Parathyroid adenoma (tissue), 2 donors: ENCODE measurements at regions not wholly inside any gene's neighbourhood (a gene's known extent, or its start where the extent isn't known, plus 50 kb on each side); places are given as distances from the start of the nearest gene placed in this dataset.

Experiments
- H2AFZ ChIP-seq: fragments of 300-600 bp; sonication (generic); one replicate; pipeline ENCODE4 v1.7.0; 2017; ENCODE audit warnings: antibody characterized with exemption, mild to moderate bottlenecking
- H3K27ac ChIP-seq: fragments of 300-600 bp; sonication (generic); one replicate; pipeline ENCODE4 v1.7.0; 2017
- H3K27me3 ChIP-seq: fragments of 300-600 bp; sonication (generic); one replicate; pipeline ENCODE4 v1.7.0; 2017; ENCODE audit warnings: low read length; ENCODE audit not compliant: control insufficient read depth, insufficient read depth
- H3K36me3 ChIP-seq: fragments of 300-600 bp; sonication (generic); one replicate; pipeline ENCODE4 v1.7.0; 2017; ENCODE audit warnings: low read length; ENCODE audit not compliant: control insufficient read depth, insufficient read depth
- H3K4me1 ChIP-seq: fragments of 300-600 bp; sonication (generic); one replicate; pipeline ENCODE4 v1.7.0; 2017; ENCODE audit warnings: control low read depth
- H3K4me2 ChIP-seq: fragments of 300-600 bp; sonication (generic); one replicate; pipeline ENCODE4 v1.7.0; 2017; ENCODE audit warnings: low read length
- H3K4me3 ChIP-seq: fragments of 300-600 bp; sonication (generic); one replicate; pipeline ENCODE4 v1.7.0; 2017; ENCODE audit warnings: low read depth, low read length
- H3K79me2 ChIP-seq: fragments of 300-600 bp; sonication (generic); one replicate; pipeline ENCODE4 v1.7.0; 2017; ENCODE audit warnings: control low read depth
- H3K9ac ChIP-seq: fragments of 300-600 bp; sonication (generic); one replicate; pipeline ENCODE4 v1.7.0; 2017; ENCODE audit warnings: mild to moderate bottlenecking
- H3K9me3 ChIP-seq: fragments of 300-600 bp; sonication (generic); one replicate; pipeline ENCODE4 v1.7.0; 2017; ENCODE audit warnings: low read length; ENCODE audit not compliant: control insufficient read depth
- TF ChIP-seq, protein P1 (sequence below): fragments of 300-600 bp; sonication (generic); IDR thresholded peaks from one replicate; pipeline ENCODE4 v1.7.0; 2017; ENCODE audit warnings: antibody characterized with exemption, mild to moderate bottlenecking
- donor health status: primary hyperparathyroidism.

DNA sequence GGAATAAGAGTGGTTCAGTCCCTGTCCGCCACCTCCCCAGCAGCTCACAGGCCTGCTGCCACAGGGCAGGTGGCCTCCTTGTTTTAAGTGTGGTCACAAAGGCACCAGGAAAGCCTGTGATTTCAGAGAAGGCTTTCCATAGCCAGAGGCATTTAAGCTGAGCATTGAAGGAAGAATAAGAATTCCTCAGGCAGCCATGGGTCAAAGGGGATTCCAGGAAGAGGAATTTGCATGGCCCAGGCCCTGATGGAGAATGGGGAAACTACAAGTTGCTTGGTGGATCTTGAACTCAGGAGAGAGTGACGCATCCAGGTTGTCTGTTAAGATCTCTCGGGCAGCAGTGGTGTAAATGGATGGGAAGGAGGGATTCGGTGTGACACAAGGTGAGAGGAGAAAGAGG, 66.7 kb downstream of the KLHDC7A start:
- TF ChIP-seq, protein P1, sequence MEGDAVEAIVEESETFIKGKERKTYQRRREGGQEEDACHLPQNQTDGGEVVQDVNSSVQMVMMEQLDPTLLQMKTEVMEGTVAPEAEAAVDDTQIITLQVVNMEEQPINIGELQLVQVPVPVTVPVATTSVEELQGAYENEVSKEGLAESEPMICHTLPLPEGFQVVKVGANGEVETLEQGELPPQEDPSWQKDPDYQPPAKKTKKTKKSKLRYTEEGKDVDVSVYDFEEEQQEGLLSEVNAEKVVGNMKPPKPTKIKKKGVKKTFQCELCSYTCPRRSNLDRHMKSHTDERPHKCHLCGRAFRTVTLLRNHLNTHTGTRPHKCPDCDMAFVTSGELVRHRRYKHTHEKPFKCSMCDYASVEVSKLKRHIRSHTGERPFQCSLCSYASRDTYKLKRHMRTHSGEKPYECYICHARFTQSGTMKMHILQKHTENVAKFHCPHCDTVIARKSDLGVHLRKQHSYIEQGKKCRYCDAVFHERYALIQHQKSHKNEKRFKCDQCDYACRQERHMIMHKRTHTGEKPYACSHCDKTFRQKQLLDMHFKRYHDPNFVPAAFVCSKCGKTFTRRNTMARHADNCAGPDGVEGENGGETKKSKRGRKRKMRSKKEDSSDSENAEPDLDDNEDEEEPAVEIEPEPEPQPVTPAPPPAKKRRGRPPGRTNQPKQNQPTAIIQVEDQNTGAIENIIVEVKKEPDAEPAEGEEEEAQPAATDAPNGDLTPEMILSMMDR = no peak

DNA sequence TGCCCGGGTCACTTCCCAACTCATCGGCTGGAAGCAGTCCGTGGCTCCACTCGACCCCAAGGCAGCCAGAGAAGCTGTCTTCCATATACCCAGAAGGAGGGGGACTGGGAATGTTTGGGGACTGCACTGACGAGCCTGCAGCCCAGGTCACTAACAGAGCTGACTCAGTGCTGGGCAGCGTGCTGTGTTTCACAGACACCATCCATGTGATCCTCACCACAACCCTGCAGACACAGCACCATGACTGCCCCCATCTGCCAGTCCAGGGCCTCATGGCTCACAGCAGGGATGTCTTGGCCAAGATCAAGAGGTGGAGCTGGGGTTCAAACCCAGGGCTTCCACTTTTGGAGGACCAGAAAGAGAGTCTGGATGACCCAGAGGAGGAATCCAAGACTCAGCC, 67.9 kb downstream of the KLHDC7A start:
- Histone ChIP-seq H3K9me3 (no peaks in the 10 kb centered on the region), H3K27ac (no peak overlapping the region), H3K4me3 (no peak overlapping the region), H3K36me3 (no peaks in the 10 kb centered on the region), H2AFZ (no peak overlapping the region), H3K4me1 (no peaks in the 10 kb centered on the region), H3K79me2 (no peaks in the 10 kb centered on the region), H3K27me3 (no peaks in the 10 kb centered on the region), H3K9ac (no peak overlapping the region), H3K4me2 (no peak overlapping the region)
- TF ChIP-seq, protein P1 = no peak

More for the DNA sequence above, 66.7 kb downstream of the KLHDC7A start:
- Histone ChIP-seq H3K79me2 (no peaks in the 10 kb centered on the region), H3K27me3 (no peaks in the 10 kb centered on the region), H2AFZ (no peak overlapping the region), H3K4me1 (no peaks in the 10 kb centered on the region), H3K36me3 (no peaks in the 10 kb centered on the region), H3K4me2 (no peak overlapping the region), H3K9me3 (no peaks in the 10 kb centered on the region), H3K4me3 (no peak overlapping the region), H3K27ac (no peak overlapping the region), H3K9ac (no peak overlapping the region)

DNA sequence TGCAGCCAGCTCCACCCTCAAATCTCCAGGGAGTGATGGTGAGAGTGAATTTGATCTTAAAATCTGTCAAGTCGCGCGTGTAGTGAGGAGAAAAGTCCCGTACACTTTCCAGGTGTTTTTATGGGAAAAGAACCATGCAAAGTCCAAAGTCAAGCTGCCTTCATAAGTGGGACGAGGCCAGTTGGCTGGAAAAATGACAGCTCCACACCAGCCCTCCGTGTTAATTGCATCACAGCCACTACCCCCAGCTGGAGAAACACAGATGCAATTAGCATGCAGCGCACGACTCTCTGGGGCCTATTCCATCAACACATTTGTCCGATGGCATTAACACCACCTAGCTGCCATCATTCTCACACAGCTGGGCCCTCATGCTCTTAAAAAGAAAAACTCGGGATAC, 68.4 kb downstream of the KLHDC7A start:
- Histone ChIP-seq H2AFZ (no peak overlapping the region), H3K27me3 (no peaks in the 10 kb centered on the region), H3K4me1 (no peaks in the 10 kb centered on the region), H3K4me2 (no peak overlapping the region), H3K4me3 (no peak overlapping the region), H3K36me3 (no peaks in the 10 kb centered on the region), H3K79me2 (no peaks in the 10 kb centered on the region), H3K9me3 (no peaks in the 10 kb centered on the region), H3K27ac (no peak overlapping the region), H3K9ac (no peak overlapping the region)
- TF ChIP-seq, protein P1 = no peak

DNA sequence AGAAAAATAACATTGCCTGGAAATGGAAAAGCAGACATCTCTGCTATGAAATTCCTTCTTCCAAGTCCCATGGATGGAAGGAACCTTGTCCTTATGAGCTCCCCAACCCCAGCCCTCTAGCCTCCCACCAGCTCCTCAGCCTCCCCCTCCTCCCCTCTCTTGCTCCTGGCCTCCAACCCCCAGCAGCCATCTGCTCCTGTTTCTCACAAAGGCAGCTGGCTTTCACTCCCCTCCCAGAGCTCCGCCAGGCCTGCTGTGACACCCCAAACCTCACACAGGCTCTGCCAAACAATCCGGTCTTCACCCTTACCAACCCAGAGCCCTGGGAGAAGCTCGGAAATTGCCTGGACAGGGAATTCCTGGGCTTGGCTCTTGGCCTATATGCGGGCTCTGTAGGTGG, 69.2 kb downstream of the KLHDC7A start:
- H3K27me3 ChIP-seq = no peaks in the 10 kb centered on the region
- no peak overlapping the region for H3K4me2 ChIP-seq
- H3K9ac ChIP-seq = no peak overlapping the region
- no peak overlapping the region for H3K27ac ChIP-seq
- no peaks in the 10 kb centered on the region for H3K9me3 ChIP-seq
- H3K79me2 ChIP-seq = no peaks in the 10 kb centered on the region
- H3K36me3 ChIP-seq = no peaks in the 10 kb centered on the region
- H3K4me1 ChIP-seq = no peaks in the 10 kb centered on the region
- TF ChIP-seq, protein P1 = no peak
- no peak overlapping the region for H3K4me3 ChIP-seq
- H2AFZ ChIP-seq = no peak overlapping the region

- Histone ChIP-seq H3K9ac (no peak overlapping the region), H3K4me1 (no peaks in the 10 kb centered on the region), H3K79me2 (no peaks in the 10 kb centered on the region), H2AFZ (no peak overlapping the region), H3K4me3 (no peak overlapping the region), H3K36me3 (no peaks in the 10 kb centered on the region), H3K27ac (no peak overlapping the region), H3K27me3 (no peaks in the 10 kb centered on the region), H3K9me3 (no peaks in the 10 kb centered on the region), H3K4me2 (no peak overlapping the region)
- TF ChIP-seq, protein P1 = no peak
These were observed 71.9 kb downstream of the KLHDC7A start for GRCh38 chr1:18552631-18553030.
